ENCODE measurements at regions not wholly inside any gene's neighbourhood (a gene's known extent, or its start where the extent isn't known, plus 50 kb on each side); places are given as distances from the start of the nearest gene placed in this dataset.

GRCh38 chr18:50509012-50509411 is 50.9 kb upstream of the MAPK4 start:
- H3K4me3 ChIP-seq (replicated peaks in 1 of 2; ENCODE audit: low read depth in 1 of 2, low read length in 2 of 2), result no peak overlapping the region
- DNase-seq (ENCODE audit: low read depth, low spot score) (no peak), ATAC-seq (no peak)
- no peaks in the 10 kb centered on the region for H3K36me3 ChIP-seq (ENCODE audit: control insufficient read depth in 1 of 2, insufficient read depth in 2 of 2, low read length in 2 of 2)
- H3K79me2 ChIP-seq (ENCODE audit: insufficient read depth, low read length), result no peaks in the 10 kb centered on the region
- H3K9me3 ChIP-seq (ENCODE audit: control insufficient read depth in 1 of 2, insufficient read depth in 1 of 2, low read depth in 1 of 2, low read length in 2 of 2), result no peaks in the 10 kb centered on the region
- no peak overlapping the region for H3K4me2 ChIP-seq (ENCODE audit: low read length)
- RAD21 ChIA-PET (ENCODE audit: low non-redundant PET in 1 of 2, low total read pairs in 2 of 2, uncharacterized antibody in 2 of 2, unreplicated experiment in 2 of 2), result no interaction called here
- intact Hi-C loops (cut with micrococcal nuclease), result loop anchor here (5.0 to 10.0 kb wide), 2 partner anchors 358 to 546 kb away; no protein-coding TSS in a partner anchor
- no peaks in the 10 kb centered on the region for H3K9me2 ChIP-seq (ENCODE audit: insufficient read depth)
- H3K27me3 ChIP-seq (ENCODE audit: insufficient read depth, low read length), result no peaks in the 10 kb centered on the region
- BruUV-seq (replicated peaks), result no TSS peak
- H4K20me1 ChIP-seq (ENCODE audit: insufficient read depth), result no peaks in the 10 kb centered on the region
- no peak for TF ChIP-seq RAD21 (IDR thresholded peaks at IDR 0.05; ENCODE audit: low read depth)
- no peak for TF ChIP-seq EZH2phosphoT487 (IDR thresholded peaks at IDR 0.05; ENCODE audit: borderline replicate concordance)
- TF ChIP-seq TCF7L2 (IDR thresholded peaks at IDR 0.05; ENCODE audit: borderline replicate concordance, extremely low read depth, insufficient read depth, insufficient read length), result no peak
- TF ChIP-seq POLR2A (IDR thresholded peaks at IDR 0.05; ENCODE audit: borderline replicate concordance, extremely low read depth, insufficient read depth, insufficient read length), result no peak
- TF ChIP-seq REST (IDR thresholded peaks at IDR 0.05; ENCODE audit: low read depth), result no peak
- no peak for TF ChIP-seq ZFX (IDR thresholded peaks at IDR 0.05)
- no peak for TF ChIP-seq CEBPB (IDR thresholded peaks at IDR 0.05; ENCODE audit: low read depth)
- TF ChIP-seq EGR1 (IDR thresholded peaks at IDR 0.05; ENCODE audit: low read depth), result no peak
- TF ChIP-seq ATF3 (IDR thresholded peaks at IDR 0.05), result no peak
- no peak for TF ChIP-seq CBX3 (IDR thresholded peaks at IDR 0.05; ENCODE audit: low read depth)
- TF ChIP-seq JUND (IDR thresholded peaks at IDR 0.05), result no peak
- TF ChIP-seq MAX (IDR thresholded peaks at IDR 0.05), result no peak
- TF ChIP-seq SP1 (IDR thresholded peaks at IDR 0.05; ENCODE audit: low read depth), result no peak
- H2AFZ ChIP-seq (ENCODE audit: low read depth, low read length, poor library complexity, severe bottlenecking), result no peak overlapping the region
- H3K9ac ChIP-seq (ENCODE audit: low read length), result no peak overlapping the region
- POLR2A ChIA-PET, result no interaction called here
- CTCF ChIA-PET, result no interaction called here
- H3K4me1 ChIP-seq (ENCODE audit: control insufficient read depth in 1 of 2, insufficient read depth in 2 of 2, low read length in 2 of 2), result no peaks in the 10 kb centered on the region
- no peak overlapping the region for H3K27ac ChIP-seq (ENCODE audit: low read depth, low read length)
